Uterus (tissue), 3 donors: ENCODE measurements at regions not wholly inside any gene's neighbourhood (a gene's known extent, or its start where the extent isn't known, plus 50 kb on each side); places are given as distances from the start of the nearest gene placed in this dataset.

Experiments used
- DNase-seq, 2 donors: peaks; one replicate each; pipeline ENCODE4 v3.0.0-alpha.2; 2019 to 2020
- H3K27ac ChIP-seq, 2 donors: fragments of 200-600 bp; sonication (generic); 1 replicate in 1 of 2; 2 replicates in 1 of 2; pipeline ENCODE4 v1.5.1; 2016 to 2018
- H3K27me3 ChIP-seq, 2 donors: fragments of 200-600 bp; sonication (generic); one replicate each; pipeline ENCODE4 v1.5.1; 2018 to 2019; ENCODE audit warnings: control low read depth in 1 of 2
- H3K36me3 ChIP-seq, 2 donors: fragments of 200-600 bp; sonication (generic); one replicate each; pipeline ENCODE4 v1.5.1; 2019; ENCODE audit warnings: control low read depth in 1 of 2
- H3K4me1 ChIP-seq, 2 donors: fragments of 200-600 bp; sonication (generic); one replicate each; pipeline ENCODE4 v1.5.1; 2018 to 2019; ENCODE audit warnings: control low read depth in 1 of 2
- H3K4me3 ChIP-seq, 2 donors: fragments of 200-600 bp; sonication (generic); 1 replicate in 1 of 2; 2 replicates in 1 of 2; pipeline ENCODE4 v1.5.1; 2018 to 2019; ENCODE audit warnings: mild to moderate bottlenecking in 1 of 2
- H3K9me3 ChIP-seq, 2 donors: fragments of 200-600 bp; sonication (generic); one replicate each; pipeline ENCODE4 v1.5.1; 2019; ENCODE audit warnings: control low read depth in 1 of 2
- POLR2A ChIP-seq, 2 donors: fragments of 450-650 bp; IDR thresholded peaks; one replicate each; pipeline ENCODE4 v1.6.1; 2016; ENCODE audit warnings: antibody characterized with exemption in 2 of 2, mild to moderate bottlenecking in 1 of 2, moderate library complexity in 1 of 2
- intact Hi-C: fragments of 100-400 bp; cut with DNase I; formaldehyde crosslinking; loops from one replicate; pipeline ENCODE4 v1.15.1; 2023; ENCODE audit warnings: low total_unique reads
- TF ChIP-seq, protein P1 (sequence below), 4 experiments: fragments of 200-600 bp in 2 of 4; fragments of 450-650 bp in 2 of 4; sonication (generic) in 2 of 4; IDR thresholded peaks; one replicate each; pipeline ENCODE4 v1.5.1; 2016 to 2019; ENCODE audit warnings: antibody characterized with exemption in 4 of 4, mild to moderate bottlenecking in 2 of 4, moderate library complexity in 1 of 4
- donor health status: DM: yes; HTN: yes; CAD: no.

DNA sequence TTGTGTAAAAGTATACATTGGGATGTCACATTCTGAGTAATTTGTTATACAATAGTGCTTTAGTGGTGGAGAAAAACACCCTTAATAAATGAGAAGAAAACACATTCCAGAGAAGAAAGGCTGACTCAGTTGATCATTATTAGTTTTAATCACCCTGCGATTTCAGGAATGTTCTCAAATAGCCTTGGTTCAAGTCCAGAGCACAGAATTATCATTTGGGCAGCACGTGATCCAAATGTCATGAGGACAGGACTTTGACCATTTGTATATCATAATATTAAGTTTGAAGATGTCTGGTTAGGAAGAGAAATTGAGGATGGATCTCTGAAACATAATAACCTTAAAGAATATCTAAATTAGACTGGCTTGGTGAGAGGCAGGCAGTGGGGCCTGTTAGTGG, 1434.3 kb upstream of the TENM3 start:
- DNase-seq: no peak
- H3K27me3 ChIP-seq: no peaks in the 10 kb centered on the region
- TF ChIP-seq POLR2A (IDR thresholded peaks at IDR 0.05): no peak
- TF ChIP-seq, protein P1, sequence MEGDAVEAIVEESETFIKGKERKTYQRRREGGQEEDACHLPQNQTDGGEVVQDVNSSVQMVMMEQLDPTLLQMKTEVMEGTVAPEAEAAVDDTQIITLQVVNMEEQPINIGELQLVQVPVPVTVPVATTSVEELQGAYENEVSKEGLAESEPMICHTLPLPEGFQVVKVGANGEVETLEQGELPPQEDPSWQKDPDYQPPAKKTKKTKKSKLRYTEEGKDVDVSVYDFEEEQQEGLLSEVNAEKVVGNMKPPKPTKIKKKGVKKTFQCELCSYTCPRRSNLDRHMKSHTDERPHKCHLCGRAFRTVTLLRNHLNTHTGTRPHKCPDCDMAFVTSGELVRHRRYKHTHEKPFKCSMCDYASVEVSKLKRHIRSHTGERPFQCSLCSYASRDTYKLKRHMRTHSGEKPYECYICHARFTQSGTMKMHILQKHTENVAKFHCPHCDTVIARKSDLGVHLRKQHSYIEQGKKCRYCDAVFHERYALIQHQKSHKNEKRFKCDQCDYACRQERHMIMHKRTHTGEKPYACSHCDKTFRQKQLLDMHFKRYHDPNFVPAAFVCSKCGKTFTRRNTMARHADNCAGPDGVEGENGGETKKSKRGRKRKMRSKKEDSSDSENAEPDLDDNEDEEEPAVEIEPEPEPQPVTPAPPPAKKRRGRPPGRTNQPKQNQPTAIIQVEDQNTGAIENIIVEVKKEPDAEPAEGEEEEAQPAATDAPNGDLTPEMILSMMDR (IDR thresholded peaks at IDR 0.05): no peak
- intact Hi-C loops: no loop called here
- H3K9me3 ChIP-seq: no peaks in the 10 kb centered on the region
- H3K36me3 ChIP-seq: no peaks in the 10 kb centered on the region
- H3K4me1 ChIP-seq: no peaks in the 10 kb centered on the region
- no peak overlapping the region for H3K4me3 ChIP-seq
- H3K27ac ChIP-seq: no peak overlapping the region

DNA sequence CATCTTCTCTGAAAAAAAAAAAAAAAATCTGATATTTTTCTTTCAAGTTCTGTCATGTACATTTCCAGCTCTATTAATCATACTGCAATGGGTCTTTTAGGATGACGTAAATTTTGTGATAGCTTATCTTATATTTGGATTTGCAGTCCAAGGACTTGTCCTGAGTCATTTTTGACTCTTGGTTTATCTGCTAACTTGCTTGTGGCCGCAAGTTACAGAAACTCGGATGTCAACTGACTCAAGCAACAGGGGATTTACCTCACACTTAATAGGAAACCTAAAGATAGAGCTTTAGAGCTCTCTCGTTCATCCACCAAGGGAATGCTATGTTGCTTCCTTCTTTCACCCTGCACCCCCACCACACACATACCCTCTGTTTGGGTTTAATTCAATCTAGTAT, 1433.8 kb upstream of the TENM3 start:
- DNase-seq: no peak
- H3K27ac ChIP-seq: no peak overlapping the region
- H3K9me3 ChIP-seq: no peaks in the 10 kb centered on the region
- intact Hi-C loops: no loop called here
- H3K4me1 ChIP-seq: no peaks in the 10 kb centered on the region
- no peak for TF ChIP-seq POLR2A (IDR thresholded peaks at IDR 0.05)
- TF ChIP-seq, protein P1 (IDR thresholded peaks at IDR 0.05): no peak
- H3K27me3 ChIP-seq: no peaks in the 10 kb centered on the region
- no peaks in the 10 kb centered on the region for H3K36me3 ChIP-seq
- H3K4me3 ChIP-seq: no peak overlapping the region

DNA sequence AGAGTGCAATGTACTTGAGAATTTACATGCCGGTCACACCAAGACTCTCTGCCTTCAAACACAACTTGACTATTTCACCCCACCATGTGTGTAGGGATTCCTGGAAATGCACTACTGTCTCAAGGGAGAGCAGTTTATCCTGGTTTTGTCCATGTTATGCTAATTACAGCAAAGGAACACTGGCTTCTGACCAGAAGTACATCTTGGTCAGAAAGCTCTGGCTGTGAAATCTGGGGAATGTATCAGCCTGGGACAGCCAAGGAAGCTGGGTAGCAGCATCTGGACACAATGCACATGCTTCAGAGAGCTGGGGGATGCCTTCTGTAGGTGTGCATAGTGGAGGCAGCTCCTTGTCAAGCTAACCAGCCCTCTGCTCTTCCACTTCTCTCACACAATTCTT, 1432.6 kb upstream of the TENM3 start:
- Histone ChIP-seq H3K9me3 (no peaks in the 10 kb centered on the region), H3K36me3 (no peaks in the 10 kb centered on the region), H3K4me3 (no peak overlapping the region), H3K27ac (no peak overlapping the region), H3K4me1 (no peaks in the 10 kb centered on the region), H3K27me3 (no peaks in the 10 kb centered on the region)
- intact Hi-C loops: no loop called here
- DNase-seq: no peak
- TF ChIP-seq POLR2A (IDR thresholded peaks at IDR 0.05): no peak
- TF ChIP-seq, protein P1 (IDR thresholded peaks at IDR 0.05): no peak

DNA sequence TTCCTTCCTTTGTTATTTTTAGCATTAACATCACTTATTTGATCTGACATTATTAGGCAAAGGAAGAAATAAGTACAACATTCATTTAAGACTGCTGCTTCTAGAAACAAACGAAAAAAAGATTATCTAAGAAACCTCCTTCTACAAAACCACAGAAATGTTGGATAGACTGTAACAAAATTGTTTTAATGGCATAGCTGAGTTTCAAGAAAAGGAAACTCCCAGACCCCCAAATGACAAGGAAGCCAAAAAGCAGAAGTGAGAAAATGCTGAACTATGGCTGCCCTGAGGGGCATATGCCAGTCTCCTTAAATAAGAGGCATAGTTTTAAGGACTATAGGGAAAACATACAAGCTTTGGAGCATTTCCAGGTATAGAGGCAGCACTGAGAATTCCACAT, 1431.6 kb upstream of the TENM3 start:
- DNase-seq: no peak
- TF ChIP-seq, protein P1 (IDR thresholded peaks at IDR 0.05): no peak
- TF ChIP-seq POLR2A (IDR thresholded peaks at IDR 0.05): no peak
- Histone ChIP-seq H3K27me3 (no peaks in the 10 kb centered on the region), H3K4me3 (no peak overlapping the region), H3K9me3 (no peaks in the 10 kb centered on the region), H3K27ac (no peak overlapping the region), H3K36me3 (no peaks in the 10 kb centered on the region), H3K4me1 (no peaks in the 10 kb centered on the region)
- intact Hi-C loops: no loop called here

- no peaks in the 10 kb centered on the region for H3K9me3 ChIP-seq
- H3K4me1 ChIP-seq: no peaks in the 10 kb centered on the region
- H3K27ac ChIP-seq: no peak overlapping the region
- intact Hi-C loops: no loop called here
- H3K4me3 ChIP-seq: no peak overlapping the region
- DNase-seq: no peak
- no peaks in the 10 kb centered on the region for H3K36me3 ChIP-seq
- no peaks in the 10 kb centered on the region for H3K27me3 ChIP-seq
- TF ChIP-seq, protein P1 (IDR thresholded peaks at IDR 0.05): no peak
- TF ChIP-seq POLR2A (IDR thresholded peaks at IDR 0.05): no peak
Measured at GRCh38 chr4:180812783-180813182, 1430.4 kb upstream of the TENM3 start.
